LNCAP (cell line): ENCODE measurements at regions not wholly inside any gene's neighbourhood (a gene's known extent, or its start where the extent isn't known, plus 50 kb on each side); places are given as distances from the start of the nearest gene placed in this dataset.

Experiments used
- CTCF ChIP-seq: fragments of 450-650 bp; IDR thresholded peaks from 2 replicates; pipeline ENCODE4 v1.5.1; 2017; ENCODE audit warnings: mild to moderate bottlenecking

- TF ChIP-seq CTCF = no peak
These were observed 1334.0 kb downstream of the TBC1D22A start for GRCh38 chr22:48096411-48096810.

- TF ChIP-seq CTCF = no peak
These were observed 1331.5 kb downstream of the TBC1D22A start for GRCh38 chr22:48093981-48094380.

- no peak for TF ChIP-seq CTCF
These were observed 1330.4 kb downstream of the TBC1D22A start for GRCh38 chr22:48092866-48093265.

GRCh38 chr22:48091656-48092223 is 1329.3 kb downstream of the TBC1D22A start:
- no peak for TF ChIP-seq CTCF

GRCh38 chr22:48091060-48091650 is 1328.7 kb downstream of the TBC1D22A start:
- no peak for TF ChIP-seq CTCF

GRCh38 chr22:48090332-48090672 is 1327.9 kb downstream of the TBC1D22A start:
- TF ChIP-seq CTCF = no peak

- no peak for TF ChIP-seq CTCF
These were observed 1327.3 kb downstream of the TBC1D22A start for GRCh38 chr22:48089601-48090331.
